ENCODE measurements at regions not wholly inside any gene's neighbourhood (a gene's known extent, or its start where the extent isn't known, plus 50 kb on each side); places are given as distances from the start of the nearest gene placed in this dataset.
A peak's percentile ranks its signal among the peaks of the same experiment; 100 is the strongest.

DNA sequence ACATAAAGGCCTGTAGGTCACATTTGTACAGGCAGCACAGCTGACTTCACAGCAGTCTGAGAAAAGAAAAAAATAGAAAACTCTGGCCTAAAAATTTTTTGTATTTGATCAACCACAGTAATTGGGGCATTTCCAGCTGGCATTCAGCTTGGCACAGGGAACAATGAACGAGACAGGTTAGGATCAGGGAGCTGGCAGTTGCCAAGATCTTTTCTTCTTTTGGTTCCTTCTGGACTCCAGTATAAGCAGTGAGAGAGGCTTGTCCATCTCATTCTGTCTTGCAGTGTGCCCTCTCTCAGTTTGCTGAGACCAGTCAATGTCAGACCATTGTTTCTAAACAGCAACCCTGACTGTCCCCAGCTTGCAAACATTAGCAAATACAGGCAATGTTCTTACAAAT, 601.1 kb downstream of the TLR4 start:
- no peak for DNase-seq (ENCODE audit: low read depth)
- in situ Hi-C loops (cut with HindIII; ENCODE audit: low pct_unique_long_range_greater_than_20kb, low sequenced_read_pairs): no loop called here

DNA sequence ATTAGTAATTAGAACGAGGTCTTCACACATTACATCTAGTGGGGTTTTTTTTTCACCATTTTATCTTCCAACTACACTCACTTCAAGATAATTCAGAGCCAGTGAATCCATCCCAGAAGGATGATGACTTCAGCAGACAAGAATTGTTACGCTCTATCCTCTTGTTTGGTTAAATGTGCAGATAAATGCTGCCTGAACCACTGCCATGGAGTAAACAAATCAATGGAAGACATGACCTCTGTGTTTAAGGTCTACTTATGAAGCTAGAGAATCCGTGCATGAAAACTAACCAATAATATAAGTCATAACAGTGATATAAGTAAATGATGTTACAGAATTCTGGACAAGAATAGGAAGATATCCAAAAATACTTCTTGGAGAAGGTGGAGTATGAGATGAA, 602.6 kb downstream of the TLR4 start:
- no peak for DNase-seq (ENCODE audit: low read depth)
- in situ Hi-C loops (cut with HindIII; ENCODE audit: low pct_unique_long_range_greater_than_20kb, low sequenced_read_pairs): no loop called here

DNA sequence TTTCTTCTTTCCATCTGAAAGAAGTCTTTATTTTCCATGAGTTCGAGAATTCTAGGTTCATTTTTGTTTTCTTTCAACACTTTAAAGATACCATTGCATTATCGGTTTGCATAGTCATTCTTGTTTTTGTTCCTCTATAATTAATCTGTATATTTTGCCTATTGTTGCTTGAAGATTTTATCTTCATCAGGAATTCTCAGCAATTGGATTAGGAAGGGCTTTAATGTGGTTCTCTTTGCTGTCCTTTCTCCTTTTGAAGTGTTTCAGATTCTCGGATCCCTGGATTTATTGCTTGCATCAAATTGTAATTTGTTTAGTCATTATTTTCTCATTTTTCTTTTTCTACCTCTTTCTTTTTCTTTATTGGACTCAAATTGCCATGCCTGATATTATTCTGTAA, 609.8 kb downstream of the TLR4 start:
- no peak for DNase-seq (ENCODE audit: low read depth)
- in situ Hi-C loops (cut with HindIII; ENCODE audit: low pct_unique_long_range_greater_than_20kb, low sequenced_read_pairs): no loop called here

DNA sequence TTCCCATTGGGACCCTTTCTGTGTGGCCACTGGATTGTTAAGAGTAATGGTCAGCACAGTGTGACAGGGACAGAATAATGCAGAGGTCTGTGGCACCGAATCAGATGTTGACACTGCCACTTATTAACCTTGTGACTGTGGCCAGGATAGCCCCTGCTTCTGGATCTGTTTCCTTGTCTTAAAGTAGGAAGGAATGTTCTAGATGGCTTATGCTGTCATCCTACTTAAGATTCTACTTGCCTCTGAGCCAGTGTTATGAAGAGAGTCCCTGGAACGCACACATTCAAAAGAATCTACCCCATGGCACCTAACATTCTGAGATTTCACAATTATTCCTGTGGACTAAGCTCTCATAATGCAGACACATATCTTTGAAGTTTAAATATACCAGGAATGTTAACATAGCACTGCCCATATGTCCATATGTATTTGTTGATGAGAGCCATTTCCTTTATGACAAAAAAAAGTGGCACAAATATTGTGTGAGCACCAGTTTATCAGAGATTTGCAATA, 612.7 kb downstream of the TLR4 start:
- no peak for DNase-seq (ENCODE audit: low read depth)
- in situ Hi-C loops (cut with HindIII; ENCODE audit: low pct_unique_long_range_greater_than_20kb, low sequenced_read_pairs): no loop called here

DNA sequence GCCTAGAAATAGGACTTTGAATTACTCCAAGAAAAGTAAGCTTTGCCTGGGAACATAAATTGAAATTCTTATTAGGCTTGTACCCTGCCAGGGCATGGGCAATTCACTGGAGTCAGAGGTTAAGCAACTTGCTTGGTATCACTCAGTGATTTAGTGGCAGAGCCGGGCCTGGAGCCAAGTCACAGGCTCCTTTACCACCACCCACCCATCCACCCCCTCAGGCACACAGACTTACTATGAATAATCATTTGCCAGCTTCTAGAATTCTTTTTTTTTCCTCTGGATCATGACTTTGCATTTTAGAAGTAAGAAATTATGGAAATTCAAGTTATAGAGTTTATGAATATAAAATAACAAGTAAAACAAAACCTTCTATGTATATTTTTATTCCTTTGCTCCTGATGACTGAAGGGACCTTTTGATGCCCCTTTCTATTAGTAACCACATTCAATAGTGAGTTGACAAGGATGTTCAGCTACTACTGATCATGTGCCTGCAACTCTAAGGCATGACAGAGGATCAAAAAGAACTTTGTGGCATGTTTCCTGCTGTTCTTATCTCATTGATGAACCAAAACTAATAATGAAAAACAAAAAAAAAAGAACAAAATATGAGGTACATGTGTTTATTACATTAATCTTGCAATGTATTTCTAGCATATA, 614.7 kb downstream of the TLR4 start:
- in situ Hi-C loops (cut with HindIII; ENCODE audit: low pct_unique_long_range_greater_than_20kb, low sequenced_read_pairs): no loop called here
- peak; percentile 78 for DNase-seq (ENCODE audit: low read depth)

DNA sequence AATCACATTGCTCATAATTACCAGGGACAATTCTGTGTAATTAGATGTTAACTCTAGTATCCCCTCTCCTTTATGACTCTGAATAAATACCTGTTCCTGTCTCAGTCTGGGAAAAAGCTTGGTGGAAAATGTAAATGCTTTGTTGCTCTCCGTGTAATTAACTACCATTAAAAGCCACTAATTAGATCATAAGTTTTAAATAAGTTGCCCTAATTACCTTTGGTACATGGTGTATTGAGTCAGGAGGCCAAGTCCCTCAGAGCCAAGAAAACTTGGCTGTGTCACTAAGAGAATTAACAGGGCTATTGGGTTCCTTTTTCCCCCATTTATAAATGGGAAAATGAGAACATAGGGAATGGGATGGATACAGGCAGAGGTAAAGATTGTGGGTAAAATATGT, 617.6 kb downstream of the TLR4 start:
- in situ Hi-C loops (cut with HindIII; ENCODE audit: low pct_unique_long_range_greater_than_20kb, low sequenced_read_pairs): no loop called here
- no peak for DNase-seq (ENCODE audit: low read depth)

GRCh38 chr9:118324706-118325105, 620.5 kb downstream of the TLR4 start:
- DNase-seq (ENCODE audit: low read depth): no peak
- in situ Hi-C loops (cut with HindIII; ENCODE audit: low pct_unique_long_range_greater_than_20kb, low sequenced_read_pairs): no loop called here

GRCh38 chr9:118325757-118326156, 621.6 kb downstream of the TLR4 start:
- in situ Hi-C loops (cut with HindIII; ENCODE audit: low pct_unique_long_range_greater_than_20kb, low sequenced_read_pairs): no loop called here
- DNase-seq (ENCODE audit: low read depth): no peak

DNA sequence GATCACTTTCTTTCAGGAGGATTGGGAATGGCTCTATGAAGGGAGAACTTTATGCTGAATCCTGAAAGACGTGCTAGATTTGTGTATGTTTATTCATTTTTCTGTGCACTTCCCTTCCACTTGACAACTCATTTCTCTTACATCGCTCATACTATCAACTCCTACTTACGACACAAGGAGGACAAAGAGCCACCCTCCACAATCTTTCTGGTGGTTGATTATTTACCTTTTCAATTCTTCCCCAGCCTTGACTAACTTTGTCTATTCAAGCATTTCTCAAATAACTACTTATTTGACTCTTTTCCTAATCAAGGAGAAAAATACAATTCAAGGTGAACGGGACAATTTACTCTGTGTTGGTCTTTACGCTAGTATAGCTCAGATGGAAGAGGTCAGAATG, 622.1 kb downstream of the TLR4 start:
- in situ Hi-C loops (cut with HindIII; ENCODE audit: low pct_unique_long_range_greater_than_20kb, low sequenced_read_pairs): no loop called here
- DNase-seq (ENCODE audit: low read depth): peak; percentile 19

GRCh38 chr9:118330191-118330986, 626.2 kb downstream of the TLR4 start:
- no peak for DNase-seq (ENCODE audit: low read depth)
- in situ Hi-C loops (cut with HindIII; ENCODE audit: low pct_unique_long_range_greater_than_20kb, low sequenced_read_pairs): no loop called here

DNA sequence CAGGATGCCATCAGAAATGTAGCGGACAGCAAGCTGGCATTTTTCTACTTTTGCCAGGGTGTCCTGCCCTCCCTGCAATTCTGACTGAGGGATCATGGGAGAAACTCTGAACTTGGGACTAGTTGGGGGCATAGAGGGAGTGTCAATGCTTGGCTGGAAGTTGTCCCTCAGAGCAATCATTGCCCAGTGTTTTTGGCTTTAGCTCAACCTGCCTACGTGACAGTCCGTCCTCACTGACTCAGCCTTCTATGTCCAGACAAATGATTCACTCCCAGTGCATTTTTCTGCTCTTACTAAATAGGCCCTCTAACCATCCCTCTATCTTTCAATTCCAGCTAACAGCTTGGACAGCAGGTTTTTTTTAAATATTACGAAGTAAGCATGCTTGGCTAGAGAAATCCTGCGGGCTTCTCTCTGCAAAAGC, 627.4 kb downstream of the TLR4 start:
- in situ Hi-C loops (cut with HindIII; ENCODE audit: low pct_unique_long_range_greater_than_20kb, low sequenced_read_pairs): no loop called here
- DNase-seq (ENCODE audit: low read depth): peak; percentile 90

DNA sequence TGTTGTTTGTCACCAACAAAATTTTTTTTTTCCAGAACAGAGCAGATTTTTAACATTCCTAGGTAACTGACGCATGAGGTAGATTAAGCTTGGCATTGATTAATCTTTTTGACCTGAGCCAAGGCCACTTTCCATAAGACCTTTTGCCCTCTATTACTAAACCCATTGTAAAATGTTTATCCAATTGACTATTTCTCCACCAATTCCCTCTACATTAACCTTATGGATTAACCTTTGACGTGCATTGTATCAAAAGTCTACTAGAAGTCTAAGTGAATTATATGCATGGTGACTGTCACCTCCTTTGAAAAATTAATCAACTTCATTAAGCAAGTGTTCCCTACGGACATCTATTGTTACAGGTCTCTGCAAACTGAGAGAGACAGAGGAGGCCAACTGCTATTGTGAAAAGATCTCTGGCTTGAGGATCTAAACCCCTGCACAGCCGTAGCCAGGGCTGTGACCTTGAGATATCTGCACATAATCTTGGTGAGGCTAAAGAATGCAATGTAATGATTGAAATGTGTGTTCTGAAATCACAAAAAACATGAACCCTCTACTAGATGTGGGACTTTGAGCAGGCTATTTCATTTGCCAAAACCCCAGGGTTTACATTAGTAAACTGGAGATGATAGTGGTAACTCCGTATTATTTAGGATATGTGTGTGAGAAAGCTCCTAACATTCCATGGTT, 632.2 kb downstream of the TLR4 start:
- DNase-seq (ENCODE audit: low read depth): peak; percentile 82
- in situ Hi-C loops (cut with HindIII; ENCODE audit: low pct_unique_long_range_greater_than_20kb, low sequenced_read_pairs): no loop called here

- in situ Hi-C loops (cut with HindIII; ENCODE audit: low pct_unique_long_range_greater_than_20kb, low sequenced_read_pairs): no loop called here
- peak; percentile 62 for DNase-seq (ENCODE audit: low read depth)
These were observed 632.7 kb downstream of the TLR4 start for GRCh38 chr9:118336943-118337330.

- no peak for DNase-seq (ENCODE audit: low read depth)
- in situ Hi-C loops (cut with HindIII; ENCODE audit: low pct_unique_long_range_greater_than_20kb, low sequenced_read_pairs): no loop called here
These were observed 655.8 kb downstream of the TLR4 start for GRCh38 chr9:118360036-118360435.

DNA sequence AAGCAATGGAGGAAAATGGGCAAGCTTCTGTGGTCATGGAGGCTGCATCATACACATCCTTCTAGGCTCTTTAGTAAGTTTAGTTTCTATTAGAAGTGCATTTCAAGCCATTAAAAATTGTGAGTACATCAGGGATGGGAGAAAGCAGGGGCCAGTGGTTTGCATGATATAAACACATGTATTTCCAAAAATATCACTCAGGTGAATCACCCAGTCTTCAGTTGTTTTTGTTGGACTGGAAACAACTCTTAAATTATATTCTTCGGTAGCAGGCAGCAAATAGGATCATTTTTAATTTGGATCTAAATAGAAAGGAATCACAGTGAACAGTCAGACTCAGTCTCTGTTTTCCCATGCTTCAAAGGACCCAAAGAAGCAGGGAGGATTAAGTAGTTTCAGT, 657.9 kb downstream of the TLR4 start:
- in situ Hi-C loops (cut with HindIII; ENCODE audit: low pct_unique_long_range_greater_than_20kb, low sequenced_read_pairs): no loop called here
- DNase-seq (ENCODE audit: low read depth): peak; percentile 31

DNA sequence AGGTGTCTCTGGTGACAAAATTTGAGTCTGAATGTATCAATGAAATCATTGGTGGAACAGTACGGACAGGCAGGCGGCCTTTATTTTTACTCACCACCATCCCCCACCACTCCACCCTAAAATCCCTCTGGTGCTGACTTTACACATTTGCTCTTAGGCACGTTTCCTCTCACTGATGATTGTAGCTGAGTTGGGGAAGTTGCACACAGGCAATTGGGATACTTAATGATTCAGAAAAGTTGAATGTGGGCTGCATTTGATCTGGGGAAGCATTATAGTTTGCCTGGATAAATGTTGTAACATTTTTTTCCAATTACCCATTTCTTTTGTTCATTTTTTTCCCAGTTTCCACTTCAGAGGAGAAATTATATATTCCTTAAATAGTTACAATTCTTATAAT, 658.4 kb downstream of the TLR4 start:
- no peak for DNase-seq (ENCODE audit: low read depth)
- in situ Hi-C loops (cut with HindIII; ENCODE audit: low pct_unique_long_range_greater_than_20kb, low sequenced_read_pairs): no loop called here

GRCh38 chr9:118364266-118365106, 660.3 kb downstream of the TLR4 start:
- in situ Hi-C loops (cut with HindIII; ENCODE audit: low pct_unique_long_range_greater_than_20kb, low sequenced_read_pairs): no loop called here
- no peak for DNase-seq (ENCODE audit: low read depth)

DNA sequence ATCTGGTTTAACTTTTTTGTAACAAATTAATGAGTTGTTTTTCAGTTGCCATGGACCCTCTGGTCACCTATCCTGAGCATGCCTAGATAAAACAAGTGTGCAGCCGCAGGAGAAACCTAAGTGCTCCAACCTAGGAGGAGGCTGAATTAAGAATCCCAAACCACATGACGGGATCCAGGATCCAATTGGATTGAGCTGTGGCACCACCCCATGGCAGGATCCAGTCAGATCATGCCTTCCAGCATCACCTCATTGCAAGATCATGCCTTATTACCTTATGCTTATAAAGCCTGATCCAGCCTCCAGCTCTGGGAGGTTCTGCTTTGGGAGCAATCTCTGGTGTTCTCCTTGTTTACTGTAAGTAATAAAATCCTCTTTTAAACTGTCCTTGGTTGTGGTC, 662.0 kb downstream of the TLR4 start:
- DNase-seq (ENCODE audit: low read depth): no peak
- in situ Hi-C loops (cut with HindIII; ENCODE audit: low pct_unique_long_range_greater_than_20kb, low sequenced_read_pairs): no loop called here
